ENCODE measurements at regions not wholly inside any gene's neighbourhood (a gene's known extent, or its start where the extent isn't known, plus 50 kb on each side); places are given as distances from the start of the nearest gene placed in this dataset.

DNA sequence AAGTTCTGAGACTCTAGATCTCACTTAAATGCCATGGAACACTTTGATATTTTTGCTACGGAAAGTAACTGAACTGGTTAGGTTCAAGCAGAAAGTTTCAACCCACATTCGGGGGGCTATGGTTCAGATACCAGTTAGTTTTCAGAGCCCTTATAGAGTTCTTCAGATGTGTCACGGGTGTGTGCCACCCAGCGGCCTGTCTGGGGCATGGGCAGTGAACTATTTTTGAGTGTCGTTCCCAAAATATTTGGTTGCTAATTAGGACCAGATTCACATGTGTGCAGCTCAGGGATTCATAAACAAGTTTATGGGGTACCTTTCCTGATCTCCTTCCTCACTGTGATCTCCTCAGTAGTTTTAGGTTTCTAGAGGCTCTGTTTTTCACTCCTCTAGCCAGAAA is 271.9 kb downstream of the C7orf25 start:
- TF ChIP-seq, protein P1, sequence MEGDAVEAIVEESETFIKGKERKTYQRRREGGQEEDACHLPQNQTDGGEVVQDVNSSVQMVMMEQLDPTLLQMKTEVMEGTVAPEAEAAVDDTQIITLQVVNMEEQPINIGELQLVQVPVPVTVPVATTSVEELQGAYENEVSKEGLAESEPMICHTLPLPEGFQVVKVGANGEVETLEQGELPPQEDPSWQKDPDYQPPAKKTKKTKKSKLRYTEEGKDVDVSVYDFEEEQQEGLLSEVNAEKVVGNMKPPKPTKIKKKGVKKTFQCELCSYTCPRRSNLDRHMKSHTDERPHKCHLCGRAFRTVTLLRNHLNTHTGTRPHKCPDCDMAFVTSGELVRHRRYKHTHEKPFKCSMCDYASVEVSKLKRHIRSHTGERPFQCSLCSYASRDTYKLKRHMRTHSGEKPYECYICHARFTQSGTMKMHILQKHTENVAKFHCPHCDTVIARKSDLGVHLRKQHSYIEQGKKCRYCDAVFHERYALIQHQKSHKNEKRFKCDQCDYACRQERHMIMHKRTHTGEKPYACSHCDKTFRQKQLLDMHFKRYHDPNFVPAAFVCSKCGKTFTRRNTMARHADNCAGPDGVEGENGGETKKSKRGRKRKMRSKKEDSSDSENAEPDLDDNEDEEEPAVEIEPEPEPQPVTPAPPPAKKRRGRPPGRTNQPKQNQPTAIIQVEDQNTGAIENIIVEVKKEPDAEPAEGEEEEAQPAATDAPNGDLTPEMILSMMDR (IDR thresholded peaks at IDR 0.05) = no peak
- TF ChIP-seq POLR2A (IDR thresholded peaks at IDR 0.05) = no peak
